ENCODE measurements at regions not wholly inside any gene's neighbourhood (a gene's known extent, or its start where the extent isn't known, plus 50 kb on each side); places are given as distances from the start of the nearest gene placed in this dataset.

DNA sequence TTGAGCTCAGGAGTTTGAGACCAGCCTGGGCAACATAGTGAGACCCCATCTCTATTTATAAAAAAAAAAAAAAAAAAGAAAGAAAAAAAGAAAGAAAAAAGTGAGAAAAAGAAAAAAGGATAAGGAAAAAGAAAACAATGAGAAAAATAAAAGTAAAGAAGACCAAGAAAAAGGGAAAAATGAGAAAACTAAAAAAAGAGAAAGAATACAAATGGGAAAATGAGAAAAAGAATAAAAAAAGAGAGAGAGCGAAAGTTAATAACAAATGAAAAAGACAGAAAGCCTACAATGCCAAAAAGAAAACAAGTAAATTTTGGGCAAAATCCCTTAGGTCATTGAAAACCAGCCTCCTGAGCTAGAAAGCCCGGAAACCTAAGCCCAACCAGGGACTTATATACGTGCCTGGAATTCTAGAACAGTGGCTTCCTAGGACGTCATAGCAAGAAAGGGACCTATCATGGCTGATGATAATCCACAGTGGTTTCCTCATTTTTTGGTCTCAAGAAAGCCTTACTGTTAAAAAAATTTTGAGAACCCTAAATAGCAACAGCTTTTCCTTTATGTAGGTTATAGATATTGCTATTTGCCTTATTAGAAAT is 131.7 kb upstream of the CLINT1 start (continued):
- TF ChIP-seq, protein P1, sequence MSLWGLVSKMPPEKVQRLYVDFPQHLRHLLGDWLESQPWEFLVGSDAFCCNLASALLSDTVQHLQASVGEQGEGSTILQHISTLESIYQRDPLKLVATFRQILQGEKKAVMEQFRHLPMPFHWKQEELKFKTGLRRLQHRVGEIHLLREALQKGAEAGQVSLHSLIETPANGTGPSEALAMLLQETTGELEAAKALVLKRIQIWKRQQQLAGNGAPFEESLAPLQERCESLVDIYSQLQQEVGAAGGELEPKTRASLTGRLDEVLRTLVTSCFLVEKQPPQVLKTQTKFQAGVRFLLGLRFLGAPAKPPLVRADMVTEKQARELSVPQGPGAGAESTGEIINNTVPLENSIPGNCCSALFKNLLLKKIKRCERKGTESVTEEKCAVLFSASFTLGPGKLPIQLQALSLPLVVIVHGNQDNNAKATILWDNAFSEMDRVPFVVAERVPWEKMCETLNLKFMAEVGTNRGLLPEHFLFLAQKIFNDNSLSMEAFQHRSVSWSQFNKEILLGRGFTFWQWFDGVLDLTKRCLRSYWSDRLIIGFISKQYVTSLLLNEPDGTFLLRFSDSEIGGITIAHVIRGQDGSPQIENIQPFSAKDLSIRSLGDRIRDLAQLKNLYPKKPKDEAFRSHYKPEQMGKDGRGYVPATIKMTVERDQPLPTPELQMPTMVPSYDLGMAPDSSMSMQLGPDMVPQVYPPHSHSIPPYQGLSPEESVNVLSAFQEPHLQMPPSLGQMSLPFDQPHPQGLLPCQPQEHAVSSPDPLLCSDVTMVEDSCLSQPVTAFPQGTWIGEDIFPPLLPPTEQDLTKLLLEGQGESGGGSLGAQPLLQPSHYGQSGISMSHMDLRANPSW (CRISPR knock-in tag; conservative IDR thresholded peaks at IDR 0.05; ENCODE audit: low read depth), result no peak
- no peak for TF ChIP-seq CBFB (CRISPR knock-in tag; IDR thresholded peaks at IDR 0.05; ENCODE audit: low read depth)

DNA sequence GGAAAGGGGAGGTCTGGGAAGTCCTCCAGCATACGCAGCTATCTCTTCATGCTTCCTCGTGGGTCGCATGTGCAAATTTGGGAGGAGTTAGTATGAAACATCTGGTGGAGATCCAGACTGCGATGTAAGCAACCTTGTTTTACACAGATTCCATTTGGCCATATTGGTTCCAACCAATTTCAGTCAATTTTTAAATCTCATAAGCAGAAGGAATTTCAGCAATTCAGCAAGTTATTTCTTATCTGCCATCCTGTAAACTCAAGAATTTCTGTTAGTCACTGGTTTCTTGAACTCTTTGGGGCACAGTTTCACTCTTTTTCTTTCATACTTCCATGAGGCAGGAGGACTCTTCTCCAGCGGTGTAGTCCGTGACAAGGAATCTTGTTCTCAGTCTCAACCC is 130.4 kb upstream of the CLINT1 start:
- H3K4me3 Mint-ChIP-seq, result no peak overlapping the region
- peaks cover 2% of the 10 kb centered on the region for H3K4me1 Mint-ChIP-seq
- no peaks in the 10 kb centered on the region for H3K36me3 Mint-ChIP-seq
- H3K27me3 Mint-ChIP-seq (ENCODE audit: low read depth), result no peaks in the 10 kb centered on the region; the same call in 1 of the 2 replicates
- DNase-seq (ENCODE audit: low spot score), result no peak
- no peak overlapping the region for H3K27ac Mint-ChIP-seq
- H3K9me3 Mint-ChIP-seq, result peaks cover 16% of the 10 kb centered on the region
- no peak for ATAC-seq
- no peak for TF ChIP-seq NR1H2 (CRISPR knock-in tag; IDR thresholded peaks at IDR 0.05)
- no peak for TF ChIP-seq EMX1 (CRISPR knock-in tag; IDR thresholded peaks at IDR 0.05)
- TF ChIP-seq SOX15 (CRISPR knock-in tag; IDR thresholded peaks at IDR 0.05), result no peak
- TF ChIP-seq, protein P2, sequence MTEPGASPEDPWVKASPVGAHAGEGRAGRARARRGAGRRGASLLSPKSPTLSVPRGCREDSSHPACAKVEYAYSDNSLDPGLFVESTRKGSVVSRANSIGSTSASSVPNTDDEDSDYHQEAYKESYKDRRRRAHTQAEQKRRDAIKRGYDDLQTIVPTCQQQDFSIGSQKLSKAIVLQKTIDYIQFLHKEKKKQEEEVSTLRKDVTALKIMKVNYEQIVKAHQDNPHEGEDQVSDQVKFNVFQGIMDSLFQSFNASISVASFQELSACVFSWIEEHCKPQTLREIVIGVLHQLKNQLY (CRISPR knock-in tag; IDR thresholded peaks at IDR 0.05), result no peak
- TF ChIP-seq IRF2 (CRISPR knock-in tag; IDR thresholded peaks at IDR 0.05; ENCODE audit: borderline replicate concordance, low read depth), result no peak
- no peak for TF ChIP-seq FOXP1 (CRISPR knock-in tag; IDR thresholded peaks at IDR 0.05; ENCODE audit: borderline replicate concordance)
- ChIA-PET POLR2A (no interaction called here), CTCF (no interaction called here)

DNA sequence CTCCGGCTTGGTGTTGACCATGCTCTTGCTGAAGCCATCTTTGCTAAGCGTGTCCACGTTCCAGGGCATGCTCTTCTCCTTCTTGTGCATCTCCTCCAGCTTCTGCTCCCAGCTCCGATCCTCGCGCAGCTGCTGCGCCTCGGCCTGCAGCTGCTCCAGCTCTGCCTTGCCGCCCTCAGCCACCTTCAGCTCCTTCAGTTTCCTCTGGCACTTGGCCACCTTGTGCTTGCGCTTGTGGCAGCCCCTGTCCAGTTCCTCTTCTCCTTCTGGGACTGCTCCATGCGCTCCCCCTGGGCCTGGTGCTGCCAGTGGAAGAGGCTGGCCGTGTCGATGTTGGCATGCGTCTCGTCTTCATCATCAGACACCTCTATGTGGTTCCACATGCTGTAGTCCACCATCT is 128.3 kb upstream of the CLINT1 start:
- peaks cover 8% of the 10 kb centered on the region; the same call in 1 of the 2 replicates for H3K36me3 Mint-ChIP-seq
- POLR2A ChIA-PET, result no interaction called here
- no peak overlapping the region for H3K27ac Mint-ChIP-seq
- H3K9me3 Mint-ChIP-seq, result peaks cover 27% of the 10 kb centered on the region
- H3K4me3 Mint-ChIP-seq, result no peak overlapping the region
- CTCF ChIA-PET, result no interaction called here
- no peaks in the 10 kb centered on the region; the same call in 1 of the 2 replicates for H3K27me3 Mint-ChIP-seq (ENCODE audit: low read depth)
- H3K4me1 Mint-ChIP-seq, result no peaks in the 10 kb centered on the region
- DNase-seq (ENCODE audit: low spot score), result no peak
- no peak for ATAC-seq
- TF ChIP-seq, protein P3, sequence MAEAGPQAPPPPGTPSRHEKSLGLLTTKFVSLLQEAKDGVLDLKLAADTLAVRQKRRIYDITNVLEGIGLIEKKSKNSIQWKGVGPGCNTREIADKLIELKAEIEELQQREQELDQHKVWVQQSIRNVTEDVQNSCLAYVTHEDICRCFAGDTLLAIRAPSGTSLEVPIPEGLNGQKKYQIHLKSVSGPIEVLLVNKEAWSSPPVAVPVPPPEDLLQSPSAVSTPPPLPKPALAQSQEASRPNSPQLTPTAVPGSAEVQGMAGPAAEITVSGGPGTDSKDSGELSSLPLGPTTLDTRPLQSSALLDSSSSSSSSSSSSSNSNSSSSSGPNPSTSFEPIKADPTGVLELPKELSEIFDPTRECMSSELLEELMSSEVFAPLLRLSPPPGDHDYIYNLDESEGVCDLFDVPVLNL (CRISPR knock-in tag; IDR thresholded peaks at IDR 0.05; ENCODE audit: borderline replicate concordance, low read depth), result no peak
- TF ChIP-seq, protein P4, sequence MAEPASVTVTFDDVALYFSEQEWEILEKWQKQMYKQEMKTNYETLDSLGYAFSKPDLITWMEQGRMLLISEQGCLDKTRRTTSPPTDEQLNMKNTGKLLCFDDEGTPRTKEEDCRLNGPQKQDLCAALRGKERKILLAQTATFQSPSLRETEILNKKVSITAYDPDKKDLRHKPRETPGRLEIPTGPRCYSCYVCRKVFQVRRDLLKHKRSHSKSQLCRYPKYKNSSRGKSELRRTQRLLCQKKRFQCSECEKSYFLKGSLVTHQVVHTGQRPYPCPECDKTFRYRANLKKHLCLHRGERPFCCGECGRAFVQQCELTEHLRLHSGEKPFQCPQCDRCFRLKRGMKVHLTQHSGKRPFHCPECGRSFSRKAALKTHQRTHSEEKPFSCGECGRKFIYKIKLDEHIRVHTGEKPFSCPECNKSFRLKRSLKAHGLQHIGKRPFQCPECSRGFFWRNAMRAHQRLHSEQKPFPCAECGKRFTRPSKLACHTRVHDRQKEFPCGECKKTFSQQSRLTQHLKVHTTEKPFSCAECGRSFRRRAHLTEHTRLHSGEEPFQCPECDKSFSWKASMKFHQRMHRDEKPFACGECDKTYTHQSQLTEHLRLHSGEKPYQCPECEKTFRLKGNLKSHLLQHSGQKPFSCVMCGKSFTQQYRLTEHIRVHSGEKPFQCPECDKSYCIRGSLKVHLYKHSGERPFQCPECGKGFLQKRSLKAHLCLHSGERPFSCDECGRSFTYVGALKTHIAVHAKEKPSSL (CRISPR knock-in tag; conservative IDR thresholded peaks at IDR 0.05), result no peak
- TF ChIP-seq, protein P5, sequence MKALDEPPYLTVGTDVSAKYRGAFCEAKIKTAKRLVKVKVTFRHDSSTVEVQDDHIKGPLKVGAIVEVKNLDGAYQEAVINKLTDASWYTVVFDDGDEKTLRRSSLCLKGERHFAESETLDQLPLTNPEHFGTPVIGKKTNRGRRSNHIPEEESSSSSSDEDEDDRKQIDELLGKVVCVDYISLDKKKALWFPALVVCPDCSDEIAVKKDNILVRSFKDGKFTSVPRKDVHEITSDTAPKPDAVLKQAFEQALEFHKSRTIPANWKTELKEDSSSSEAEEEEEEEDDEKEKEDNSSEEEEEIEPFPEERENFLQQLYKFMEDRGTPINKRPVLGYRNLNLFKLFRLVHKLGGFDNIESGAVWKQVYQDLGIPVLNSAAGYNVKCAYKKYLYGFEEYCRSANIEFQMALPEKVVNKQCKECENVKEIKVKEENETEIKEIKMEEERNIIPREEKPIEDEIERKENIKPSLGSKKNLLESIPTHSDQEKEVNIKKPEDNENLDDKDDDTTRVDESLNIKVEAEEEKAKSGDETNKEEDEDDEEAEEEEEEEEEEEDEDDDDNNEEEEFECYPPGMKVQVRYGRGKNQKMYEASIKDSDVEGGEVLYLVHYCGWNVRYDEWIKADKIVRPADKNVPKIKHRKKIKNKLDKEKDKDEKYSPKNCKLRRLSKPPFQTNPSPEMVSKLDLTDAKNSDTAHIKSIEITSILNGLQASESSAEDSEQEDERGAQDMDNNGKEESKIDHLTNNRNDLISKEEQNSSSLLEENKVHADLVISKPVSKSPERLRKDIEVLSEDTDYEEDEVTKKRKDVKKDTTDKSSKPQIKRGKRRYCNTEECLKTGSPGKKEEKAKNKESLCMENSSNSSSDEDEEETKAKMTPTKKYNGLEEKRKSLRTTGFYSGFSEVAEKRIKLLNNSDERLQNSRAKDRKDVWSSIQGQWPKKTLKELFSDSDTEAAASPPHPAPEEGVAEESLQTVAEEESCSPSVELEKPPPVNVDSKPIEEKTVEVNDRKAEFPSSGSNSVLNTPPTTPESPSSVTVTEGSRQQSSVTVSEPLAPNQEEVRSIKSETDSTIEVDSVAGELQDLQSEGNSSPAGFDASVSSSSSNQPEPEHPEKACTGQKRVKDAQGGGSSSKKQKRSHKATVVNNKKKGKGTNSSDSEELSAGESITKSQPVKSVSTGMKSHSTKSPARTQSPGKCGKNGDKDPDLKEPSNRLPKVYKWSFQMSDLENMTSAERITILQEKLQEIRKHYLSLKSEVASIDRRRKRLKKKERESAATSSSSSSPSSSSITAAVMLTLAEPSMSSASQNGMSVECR (CRISPR knock-in tag; IDR thresholded peaks at IDR 0.05; ENCODE audit: borderline replicate concordance), result no peak
- no peak for TF ChIP-seq NFE2L1 (CRISPR knock-in tag; IDR thresholded peaks at IDR 0.05)
- no peak for TF ChIP-seq ZNF423 (CRISPR knock-in tag; IDR thresholded peaks at IDR 0.05)
- no peak for TF ChIP-seq NR1H2 (CRISPR knock-in tag; IDR thresholded peaks at IDR 0.05)
- no peak for TF ChIP-seq SMAD4 (CRISPR knock-in tag; IDR thresholded peaks at IDR 0.05)
- TF ChIP-seq, protein P6, sequence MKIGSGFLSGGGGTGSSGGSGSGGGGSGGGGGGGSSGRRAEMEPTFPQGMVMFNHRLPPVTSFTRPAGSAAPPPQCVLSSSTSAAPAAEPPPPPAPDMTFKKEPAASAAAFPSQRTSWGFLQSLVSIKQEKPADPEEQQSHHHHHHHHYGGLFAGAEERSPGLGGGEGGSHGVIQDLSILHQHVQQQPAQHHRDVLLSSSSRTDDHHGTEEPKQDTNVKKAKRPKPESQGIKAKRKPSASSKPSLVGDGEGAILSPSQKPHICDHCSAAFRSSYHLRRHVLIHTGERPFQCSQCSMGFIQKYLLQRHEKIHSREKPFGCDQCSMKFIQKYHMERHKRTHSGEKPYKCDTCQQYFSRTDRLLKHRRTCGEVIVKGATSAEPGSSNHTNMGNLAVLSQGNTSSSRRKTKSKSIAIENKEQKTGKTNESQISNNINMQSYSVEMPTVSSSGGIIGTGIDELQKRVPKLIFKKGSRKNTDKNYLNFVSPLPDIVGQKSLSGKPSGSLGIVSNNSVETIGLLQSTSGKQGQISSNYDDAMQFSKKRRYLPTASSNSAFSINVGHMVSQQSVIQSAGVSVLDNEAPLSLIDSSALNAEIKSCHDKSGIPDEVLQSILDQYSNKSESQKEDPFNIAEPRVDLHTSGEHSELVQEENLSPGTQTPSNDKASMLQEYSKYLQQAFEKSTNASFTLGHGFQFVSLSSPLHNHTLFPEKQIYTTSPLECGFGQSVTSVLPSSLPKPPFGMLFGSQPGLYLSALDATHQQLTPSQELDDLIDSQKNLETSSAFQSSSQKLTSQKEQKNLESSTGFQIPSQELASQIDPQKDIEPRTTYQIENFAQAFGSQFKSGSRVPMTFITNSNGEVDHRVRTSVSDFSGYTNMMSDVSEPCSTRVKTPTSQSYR (CRISPR knock-in tag; IDR thresholded peaks at IDR 0.05), result no peak
- TF ChIP-seq, protein P2 (CRISPR knock-in tag; IDR thresholded peaks at IDR 0.05), result no peak
- TF ChIP-seq, protein P7, sequence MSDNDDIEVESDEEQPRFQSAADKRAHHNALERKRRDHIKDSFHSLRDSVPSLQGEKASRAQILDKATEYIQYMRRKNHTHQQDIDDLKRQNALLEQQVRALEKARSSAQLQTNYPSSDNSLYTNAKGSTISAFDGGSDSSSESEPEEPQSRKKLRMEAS (CRISPR knock-in tag; IDR thresholded peaks at IDR 0.05), result no peak
- no peak for TF ChIP-seq ZNF396 (CRISPR knock-in tag; IDR thresholded peaks at IDR 0.05; ENCODE audit: borderline replicate concordance)

Measured in WTC11 (cell line).